Right lobe of liver (tissue), 6 donors: ENCODE measurements at regions not wholly inside any gene's neighbourhood (a gene's known extent, or its start where the extent isn't known, plus 50 kb on each side); places are given as distances from the start of the nearest gene placed in this dataset.

ENCODE experiments used
- ATAC-seq, 4 donors: fragments of 200-7000 bp; cut with Tn5 transposase; one replicate each; pipeline ENCODE4 v1.9.1; 2020; ENCODE audit warnings: mild to moderate bottlenecking in 4 of 4, moderate library complexity in 4 of 4
- DNase-seq, 3 donors: peaks; one replicate each; pipeline ENCODE4 v3.0.0-alpha.2; 2020
- H3K27ac ChIP-seq, 3 donors: fragments of 200-600 bp; one replicate each; pipeline ENCODE4 v1.8.0; 2022
- H3K27me3 ChIP-seq, 2 donors: fragments of 200-600 bp; one replicate each; pipeline ENCODE4 v1.8.0; 2022
- H3K36me3 ChIP-seq, 4 donors: fragments of 200-600 bp; sonication (generic) in 1 of 4; one replicate each; pipeline versions ENCODE4 v1.5.1 to v1.8.0; 2017 to 2022; ENCODE audit warnings: control low read depth in 1 of 4
- H3K4me1 ChIP-seq, 4 donors: fragments of 200-600 bp; sonication (generic) in 1 of 4; one replicate each; pipeline versions ENCODE4 v1.5.1 to v1.8.0; 2017 to 2022; ENCODE audit warnings: control low read depth in 1 of 4
- H3K4me3 ChIP-seq, 3 donors: fragments of 200-600 bp; one replicate each; pipeline ENCODE4 v1.8.0; 2022
- H3K9me3 ChIP-seq, 4 donors: fragments of 200-600 bp; sonication (generic) in 1 of 4; one replicate each; pipeline versions ENCODE4 v1.5.1 to v1.8.0; 2017 to 2022; ENCODE audit warnings: control low read depth in 1 of 4
- CTCF ChIP-seq, 4 donors: fragments of 200-600 bp in 3 of 4; fragments of 450-650 bp in 1 of 4; IDR thresholded peaks; one replicate each; pipeline versions ENCODE4 v1.5.1 to v1.8.0; 2016 to 2022; ENCODE audit warnings: antibody characterized with exemption in 4 of 4, mild to moderate bottlenecking in 2 of 4
- POLR2A ChIP-seq: fragments of 450-650 bp; IDR thresholded peaks from one replicate; pipeline ENCODE4 v1.6.1; 2017; ENCODE audit warnings: antibody characterized with exemption, mild to moderate bottlenecking
- WGBS: methylation state at CpG from one replicate; pipeline ENCODE4 v1.1.6; 2018; ENCODE audit warnings: low coverage, low lambda C conversion rate; ENCODE audit not compliant: insufficient coverage; ENCODE audit errors: missing lambda C conversion rate; 5-methylcytosine and 5-hydroxymethylcytosine counted together
- intact Hi-C, 2 donors: fragments of 100-400 bp; cut with DNase I; formaldehyde crosslinking; loops; one replicate each; pipeline versions ENCODE4 v1.11.2 to v1.14.1; 2022
- donor health status: DM: no; HTN: yes; CAD: no.
- donor health status: DM: no; HTN: no; CAD: no.
- donor health status: DM: no; HTN: no; CAD: no.
- donor health status: DM: no; HTN: yes; CAD: no.
- donor health status: DM: no; HTN: yes; CAD: no.

- intact Hi-C loops: no loop called here
- DNase-seq: peak in 2 of 3 donors; percentile 28 to 47
- WGBS: 39% methylated on average over 6 of the region's 6 CpGs
- Histone ChIP-seq H3K4me1 (no peaks in the 10 kb centered on the region), H3K9me3 (no peaks in the 10 kb centered on the region), H3K27me3 (no peaks in the 10 kb centered on the region), H3K27ac (no peak overlapping the region), H3K36me3 (no peaks in the 10 kb centered on the region), H3K4me3 (no peak overlapping the region)
- peak; percentile 83 to 96 (median 88) for ATAC-seq
- TF ChIP-seq POLR2A: no peak
- TF ChIP-seq CTCF (IDR thresholded peaks at IDR 0.05): peak; percentile 63 to 81 (median 78)
Observed at GRCh38 chr12:102702447-102703114, 214.5 kb downstream of the PAH start.

- ATAC-seq: no peak
- Histone ChIP-seq H3K27me3 (no peaks in the 10 kb centered on the region), H3K4me1 (peaks cover 0 to 13% (median 4%) of the 10 kb centered on the region in 4 donors), H3K27ac (no peak overlapping the region), H3K36me3 (no peaks in the 10 kb centered on the region), H3K9me3 (no peaks in the 10 kb centered on the region), H3K4me3 (no peak overlapping the region)
- intact Hi-C loops: no loop called here
- no peak for DNase-seq
- TF ChIP-seq POLR2A: no peak
- no peak for TF ChIP-seq CTCF (IDR thresholded peaks at IDR 0.05)
Observed at GRCh38 chr12:102696045-102696444, 215.7 kb upstream of the IGF1 start.

- ATAC-seq (peak in 1 of 4 donors; percentile 43), DNase-seq (no peak)
- no peaks in the 10 kb centered on the region for H3K36me3 ChIP-seq
- peaks cover 0 to 13% (median 4%) of the 10 kb centered on the region in 4 donors for H3K4me1 ChIP-seq
- no peak overlapping the region for H3K4me3 ChIP-seq
- H3K27me3 ChIP-seq: no peaks in the 10 kb centered on the region
- H3K27ac ChIP-seq: no peak overlapping the region
- TF ChIP-seq POLR2A (no peak), CTCF (IDR thresholded peaks at IDR 0.05) (no peak)
- WGBS: 71% methylated on average over 2 of the region's 2 CpGs
- H3K9me3 ChIP-seq: no peaks in the 10 kb centered on the region
- intact Hi-C loops: no loop called here
Observed at GRCh38 chr12:102694903-102695302, 214.5 kb upstream of the IGF1 start.

- 20% methylated on average over 1 of the region's 1 CpG for WGBS
- H3K9me3 ChIP-seq: no peaks in the 10 kb centered on the region
- TF ChIP-seq POLR2A: no peak
- TF ChIP-seq CTCF (IDR thresholded peaks at IDR 0.05): no peak
- no peak overlapping the region for H3K4me3 ChIP-seq
- peaks cover 0 to 13% (median 4%) of the 10 kb centered on the region in 4 donors for H3K4me1 ChIP-seq
- H3K27ac ChIP-seq: peak overlapping the region in 2 of 3 donors; percentile 60 to 72
- intact Hi-C loops: no loop called here
- no peaks in the 10 kb centered on the region for H3K27me3 ChIP-seq
- ATAC-seq: peak; percentile 94 to 95 (median 95)
- no peaks in the 10 kb centered on the region for H3K36me3 ChIP-seq
- DNase-seq: peak in 2 of 3 donors; percentile 22 to 60
Observed at GRCh38 chr12:102691773-102692555, 211.6 kb upstream of the IGF1 start.
